ENCODE measurements at regions not wholly inside any gene's neighbourhood (a gene's known extent, or its start where the extent isn't known, plus 50 kb on each side); places are given as distances from the start of the nearest gene placed in this dataset.

DNA sequence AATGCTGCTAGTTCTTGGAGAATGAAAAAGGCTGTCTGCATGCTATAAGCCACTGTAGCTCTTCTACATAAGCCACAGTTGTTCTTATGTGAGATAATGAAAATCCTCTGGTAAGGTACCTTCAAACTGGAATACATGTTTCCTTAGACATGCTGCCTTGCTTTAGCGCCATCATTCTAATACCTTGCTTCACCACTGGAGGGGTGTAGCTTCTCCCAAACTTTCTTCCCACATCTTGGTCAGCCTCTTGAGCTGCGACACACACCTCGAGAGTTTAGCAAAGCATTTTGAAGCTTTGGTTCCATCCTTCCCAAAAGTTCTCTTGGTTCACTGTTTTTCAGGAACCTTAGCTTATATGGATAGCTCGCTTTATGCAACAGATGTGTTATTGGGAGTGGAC, 69.5 kb downstream of the NKX2-1 start:
- BruUV-seq (replicated peaks) = no TSS peak
- intact Hi-C loops (cut with micrococcal nuclease; ENCODE audit: unreplicated experiment) = no loop called here
- POLR2A ChIA-PET (ENCODE audit: low non-redundant PET) = no interaction called here
- Histone ChIP-seq H3K4me3 (ENCODE audit: low read depth, low read length, poor library complexity, severe bottlenecking) (no peak overlapping the region), H3K27ac (ENCODE audit: low read depth, low read length, poor library complexity, severe bottlenecking) (no peak overlapping the region), H3K9me3 (ENCODE audit: low read depth, low read length, poor library complexity, severe bottlenecking) (no peaks in the 10 kb centered on the region), H3K4me1 (ENCODE audit: insufficient read depth, low read length, poor library complexity, severe bottlenecking) (no peaks in the 10 kb centered on the region), H3K27me3 (replicated peaks; ENCODE audit: insufficient read depth, low read depth, low read length, poor library complexity) (peaks cover 19% of the 10 kb centered on the region), H3K36me3 (ENCODE audit: insufficient read depth, low read length, poor library complexity, severe bottlenecking) (no peaks in the 10 kb centered on the region)
- CTCF ChIA-PET = interaction anchor here (1.0 kb wide), 1 partner anchor 75 kb away, joined by 3 read pairs; no protein-coding TSS in a partner anchor
- peak; percentile 14 for DNase-seq (ENCODE audit: low spot score)
- TF ChIP-seq EZH2 (IDR thresholded peaks at IDR 0.05; ENCODE audit: borderline replicate concordance, low read depth, low read length, poor library complexity, severe bottlenecking) = no peak
- TF ChIP-seq, protein P1, sequence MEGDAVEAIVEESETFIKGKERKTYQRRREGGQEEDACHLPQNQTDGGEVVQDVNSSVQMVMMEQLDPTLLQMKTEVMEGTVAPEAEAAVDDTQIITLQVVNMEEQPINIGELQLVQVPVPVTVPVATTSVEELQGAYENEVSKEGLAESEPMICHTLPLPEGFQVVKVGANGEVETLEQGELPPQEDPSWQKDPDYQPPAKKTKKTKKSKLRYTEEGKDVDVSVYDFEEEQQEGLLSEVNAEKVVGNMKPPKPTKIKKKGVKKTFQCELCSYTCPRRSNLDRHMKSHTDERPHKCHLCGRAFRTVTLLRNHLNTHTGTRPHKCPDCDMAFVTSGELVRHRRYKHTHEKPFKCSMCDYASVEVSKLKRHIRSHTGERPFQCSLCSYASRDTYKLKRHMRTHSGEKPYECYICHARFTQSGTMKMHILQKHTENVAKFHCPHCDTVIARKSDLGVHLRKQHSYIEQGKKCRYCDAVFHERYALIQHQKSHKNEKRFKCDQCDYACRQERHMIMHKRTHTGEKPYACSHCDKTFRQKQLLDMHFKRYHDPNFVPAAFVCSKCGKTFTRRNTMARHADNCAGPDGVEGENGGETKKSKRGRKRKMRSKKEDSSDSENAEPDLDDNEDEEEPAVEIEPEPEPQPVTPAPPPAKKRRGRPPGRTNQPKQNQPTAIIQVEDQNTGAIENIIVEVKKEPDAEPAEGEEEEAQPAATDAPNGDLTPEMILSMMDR (conservative IDR thresholded peaks at IDR 0.05; ENCODE audit: low read depth, low read length) = peak; percentile 27; the same call in 1 of the 2 replicates

DNA sequence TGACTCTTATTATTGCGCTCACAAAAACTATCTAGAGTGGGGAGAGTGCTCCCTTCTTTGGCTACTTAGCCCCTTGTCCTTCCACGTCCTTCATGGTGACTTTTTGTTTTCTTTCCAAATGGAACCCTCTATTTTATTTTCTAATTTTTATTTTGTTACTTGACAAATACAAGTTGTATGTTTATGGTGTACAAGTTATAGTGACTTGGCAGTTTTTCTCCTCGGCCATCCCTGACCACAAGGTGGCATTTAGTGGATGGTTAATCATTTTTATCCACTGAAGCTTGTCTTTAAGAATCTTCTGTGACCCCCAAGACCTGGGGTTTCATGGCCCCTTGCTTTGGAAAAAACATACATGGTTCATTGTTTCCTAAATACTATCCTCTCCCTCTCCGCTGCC, 70.1 kb downstream of the NKX2-1 start:
- no TSS peak for BruUV-seq (replicated peaks)
- ChIA-PET CTCF (interaction anchor here (1.0 kb wide), 1 partner anchor 76 kb away, joined by 3 read pairs; no protein-coding TSS in a partner anchor), POLR2A (ENCODE audit: low non-redundant PET) (no interaction called here)
- no peak overlapping the region for H3K4me3 ChIP-seq (ENCODE audit: low read depth, low read length, poor library complexity, severe bottlenecking)
- no peak overlapping the region for H3K27ac ChIP-seq (ENCODE audit: low read depth, low read length, poor library complexity, severe bottlenecking)
- intact Hi-C loops (cut with micrococcal nuclease; ENCODE audit: unreplicated experiment) = no loop called here
- H3K4me1 ChIP-seq (ENCODE audit: insufficient read depth, low read length, poor library complexity, severe bottlenecking) = no peaks in the 10 kb centered on the region
- TF ChIP-seq, protein P1 (conservative IDR thresholded peaks at IDR 0.05; ENCODE audit: low read depth, low read length) = no peak
- TF ChIP-seq EZH2 (IDR thresholded peaks at IDR 0.05; ENCODE audit: borderline replicate concordance, low read depth, low read length, poor library complexity, severe bottlenecking) = no peak
- H3K9me3 ChIP-seq (ENCODE audit: low read depth, low read length, poor library complexity, severe bottlenecking) = no peaks in the 10 kb centered on the region
- no peaks in the 10 kb centered on the region for H3K36me3 ChIP-seq (ENCODE audit: insufficient read depth, low read length, poor library complexity, severe bottlenecking)
- peaks cover 23% of the 10 kb centered on the region for H3K27me3 ChIP-seq (replicated peaks; ENCODE audit: insufficient read depth, low read depth, low read length, poor library complexity)
- DNase-seq (ENCODE audit: low spot score) = no peak

- BruUV-seq (replicated peaks) = no TSS peak
Observed at GRCh38 chr14:36443374-36443773, 76.7 kb downstream of the NKX2-1 start.

More at GRCh38 chr14:36443374-36443773, 76.7 kb downstream of the NKX2-1 start:
- Histone ChIP-seq H3K4me1 (ENCODE audit: insufficient read depth, low read length, poor library complexity, severe bottlenecking) (no peaks in the 10 kb centered on the region), H3K9me3 (ENCODE audit: low read depth, low read length, poor library complexity, severe bottlenecking) (no peaks in the 10 kb centered on the region), H3K4me3 (ENCODE audit: low read depth, low read length, poor library complexity, severe bottlenecking) (no peak overlapping the region), H3K27ac (ENCODE audit: low read depth, low read length, poor library complexity, severe bottlenecking) (no peak overlapping the region), H3K27me3 (replicated peaks; ENCODE audit: insufficient read depth, low read depth, low read length, poor library complexity) (peaks cover 47% of the 10 kb centered on the region), H3K36me3 (ENCODE audit: insufficient read depth, low read length, poor library complexity, severe bottlenecking) (no peaks in the 10 kb centered on the region)
- ChIA-PET CTCF (no interaction called here), POLR2A (ENCODE audit: low non-redundant PET) (no interaction called here)
- DNase-seq (ENCODE audit: low spot score) = peak; percentile 27
- TF ChIP-seq, protein P1 (conservative IDR thresholded peaks at IDR 0.05; ENCODE audit: low read depth, low read length) = no peak
- TF ChIP-seq EZH2 (IDR thresholded peaks at IDR 0.05; ENCODE audit: borderline replicate concordance, low read depth, low read length, poor library complexity, severe bottlenecking) = no peak
- intact Hi-C loops (cut with micrococcal nuclease; ENCODE audit: unreplicated experiment) = no loop called here
